ENCODE measurements at regions not wholly inside any gene's neighbourhood (a gene's known extent, or its start where the extent isn't known, plus 50 kb on each side); places are given as distances from the start of the nearest gene placed in this dataset.

DNA sequence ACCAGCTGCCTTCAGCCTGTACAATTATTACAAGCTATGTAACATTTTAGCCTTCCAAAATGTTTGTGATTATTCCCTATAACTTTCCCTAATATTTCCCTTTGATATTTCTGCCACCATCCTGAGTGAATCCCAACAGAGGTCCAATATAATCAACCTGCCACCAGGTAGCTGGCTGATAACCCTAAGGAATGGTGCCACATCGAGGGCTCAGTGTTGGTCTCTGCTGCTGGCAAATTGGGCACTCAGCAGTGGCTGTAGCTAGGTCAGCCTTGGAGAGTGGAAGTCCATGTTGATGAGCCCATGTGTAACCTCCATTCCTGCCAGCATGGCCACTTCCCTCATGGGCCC is 121.2 kb downstream of the ZNF280B start:
- TF ChIP-seq, protein P1, sequence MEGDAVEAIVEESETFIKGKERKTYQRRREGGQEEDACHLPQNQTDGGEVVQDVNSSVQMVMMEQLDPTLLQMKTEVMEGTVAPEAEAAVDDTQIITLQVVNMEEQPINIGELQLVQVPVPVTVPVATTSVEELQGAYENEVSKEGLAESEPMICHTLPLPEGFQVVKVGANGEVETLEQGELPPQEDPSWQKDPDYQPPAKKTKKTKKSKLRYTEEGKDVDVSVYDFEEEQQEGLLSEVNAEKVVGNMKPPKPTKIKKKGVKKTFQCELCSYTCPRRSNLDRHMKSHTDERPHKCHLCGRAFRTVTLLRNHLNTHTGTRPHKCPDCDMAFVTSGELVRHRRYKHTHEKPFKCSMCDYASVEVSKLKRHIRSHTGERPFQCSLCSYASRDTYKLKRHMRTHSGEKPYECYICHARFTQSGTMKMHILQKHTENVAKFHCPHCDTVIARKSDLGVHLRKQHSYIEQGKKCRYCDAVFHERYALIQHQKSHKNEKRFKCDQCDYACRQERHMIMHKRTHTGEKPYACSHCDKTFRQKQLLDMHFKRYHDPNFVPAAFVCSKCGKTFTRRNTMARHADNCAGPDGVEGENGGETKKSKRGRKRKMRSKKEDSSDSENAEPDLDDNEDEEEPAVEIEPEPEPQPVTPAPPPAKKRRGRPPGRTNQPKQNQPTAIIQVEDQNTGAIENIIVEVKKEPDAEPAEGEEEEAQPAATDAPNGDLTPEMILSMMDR (IDR thresholded peaks at IDR 0.05) = no peak
- no peak for TF ChIP-seq EZH2 (IDR thresholded peaks at IDR 0.05)

Data from neural progenitor cell (in vitro differentiated cells).